GM21529 (cell line): ENCODE measurements at regions not wholly inside any gene's neighbourhood (a gene's known extent, or its start where the extent isn't known, plus 50 kb on each side); places are given as distances from the start of the nearest gene placed in this dataset.

ENCODE experiments used
- ATAC-seq: cut with Tn5 transposase; IDR thresholded peaks from one replicate; pipeline ENCODE4 v1.9.1; 2021; ENCODE audit not compliant: unreplicated experiment

- no peak for ATAC-seq
Observed at GRCh38 chr11:116603728-116604323, 169.0 kb downstream of the BUD13 start.

- ATAC-seq = no peak
Observed at GRCh38 chr11:116602637-116602942, 170.2 kb downstream of the BUD13 start.

- ATAC-seq = no peak
Observed at GRCh38 chr11:116601814-116602636, 170.8 kb downstream of the BUD13 start.

- ATAC-seq = no peak
Observed at GRCh38 chr11:116600930-116601329, 171.9 kb downstream of the BUD13 start.

GRCh38 chr11:116598556-116598955, 174.2 kb downstream of the BUD13 start:
- ATAC-seq = no peak

- ATAC-seq = no peak
Observed at GRCh38 chr11:116598036-116598435, 174.8 kb downstream of the BUD13 start.

GRCh38 chr11:116596346-116597260, 176.2 kb downstream of the BUD13 start:
- no peak for ATAC-seq

GRCh38 chr11:116595305-116595880, 177.4 kb downstream of the BUD13 start:
- no peak for ATAC-seq

GRCh38 chr11:116590844-116591570, 181.8 kb downstream of the BUD13 start:
- ATAC-seq = no peak

GRCh38 chr11:116589402-116589801, 183.4 kb downstream of the BUD13 start:
- ATAC-seq = no peak

- no peak for ATAC-seq
Observed at GRCh38 chr11:116586392-116586791, 186.4 kb downstream of the BUD13 start.

- no peak for ATAC-seq
Observed at GRCh38 chr11:116582571-116582970, 190.2 kb downstream of the BUD13 start.

GRCh38 chr11:116581349-116581748, 191.4 kb downstream of the BUD13 start:
- ATAC-seq = no peak

GRCh38 chr11:116580799-116581198, 192.0 kb downstream of the BUD13 start:
- ATAC-seq = no peak

- no peak for ATAC-seq
Observed at GRCh38 chr11:116579857-116580727, 192.7 kb downstream of the BUD13 start.

GRCh38 chr11:116579031-116579653, 193.6 kb downstream of the BUD13 start:
- ATAC-seq = no peak

GRCh38 chr11:116577956-116578355, 194.8 kb downstream of the BUD13 start:
- no peak for ATAC-seq

GRCh38 chr11:116577273-116577672, 195.5 kb downstream of the BUD13 start:
- ATAC-seq = no peak

GRCh38 chr11:116576526-116576925, 196.3 kb downstream of the BUD13 start:
- no peak for ATAC-seq
